ENCODE measurements at regions not wholly inside any gene's neighbourhood (a gene's known extent, or its start where the extent isn't known, plus 50 kb on each side); places are given as distances from the start of the nearest gene placed in this dataset.

GRCh38 chr14:41972531-41972930 is 365.9 kb downstream of the LRFN5 start:
- no peak for DNase-seq (ENCODE audit: low read depth)

- no peak for DNase-seq (ENCODE audit: low read depth)
These were observed 353.6 kb downstream of the LRFN5 start for GRCh38 chr14:41960281-41960680.

- no peak for DNase-seq (ENCODE audit: low read depth)
These were observed 350.8 kb downstream of the LRFN5 start for GRCh38 chr14:41957459-41957858.
